Pancreas (tissue), 10 donors: ENCODE measurements at regions not wholly inside any gene's neighbourhood (a gene's known extent, or its start where the extent isn't known, plus 50 kb on each side); places are given as distances from the start of the nearest gene placed in this dataset.

Experiments
- ATAC-seq, 4 donors: fragments of 200-7000 bp; cut with Tn5 transposase; one replicate each; pipeline versions ENCODE4 v1.8.0 to v1.9.1; 2020; ENCODE audit warnings: mild to moderate bottlenecking in 4 of 4, moderate library complexity in 4 of 4
- DNase-seq, 6 donors: peaks; one replicate each; pipeline ENCODE4 v3.0.0-alpha.2; 2020
- FAIRE-seq: peaks from 2 replicates; lab custom pipeline; 2012; peaks lifted over from hg19 to GRCh38; lab: Jason Lieb, UNC
- H3K27ac ChIP-seq, 4 donors: fragments of 200-600 bp; sonication (generic); 1 replicate in 3 of 4; 2 replicates in 1 of 4; pipeline versions ENCODE4 v1.5.0 to v1.8.0; 2020
- H3K27me3 ChIP-seq, 4 donors: fragments of 200-600 bp; one replicate each; pipeline ENCODE4 v1.8.0; 2021
- H3K36me3 ChIP-seq, 3 donors: fragments of 200-600 bp; sonication (generic) in 1 of 3; one replicate each; pipeline versions ENCODE4 v1.5.0 to v1.8.0; 2020 to 2021
- H3K4me1 ChIP-seq, 3 donors: fragments of 200-600 bp; one replicate each; pipeline ENCODE4 v1.8.0; 2021
- H3K4me3 ChIP-seq, 4 donors: fragments of 200-600 bp; sonication (generic) in 2 of 4; one replicate each; pipeline versions ENCODE4 v1.5.0 to v1.8.0; 2020 to 2021
- H3K9me3 ChIP-seq, 4 donors: fragments of 200-600 bp; one replicate each; pipeline ENCODE4 v1.8.0; 2021
- WGBS, 2 donors: extraction: QIAGEN DNeasy Blood & Tissue Kit; methylation state at CpG; one replicate each; pipeline ENCODE4 v1.1.7; 2013; 5-methylcytosine and 5-hydroxymethylcytosine counted together
- intact Hi-C, 3 donors: fragments of 100-400 bp; cut with DNase I; formaldehyde crosslinking; loops; one replicate each; pipeline versions ENCODE4 v1.11.1 to v1.14.2; 2022
- TF ChIP-seq, protein P1 (sequence below), 4 donors: fragments of 200-600 bp; sonication (generic) in 3 of 4; IDR thresholded peaks; one replicate each; pipeline versions ENCODE4 v1.5.0 to v1.8.0; 2021; ENCODE audit warnings: antibody characterized with exemption in 4 of 4
- donor health status: healthy with polysubstance abuse.
- donor health status: DM: no; HTN: no; CAD: no; lungs with moderate emphysema.
- donor health status: DM: no; HTN: no; CAD: no.
- donor health status: control.
- donor health status: control.
- donor health status: Bipolar disorder and iron deficiency.
- donor health status: DM: yes; HTN: yes; CAD: no.
- donor health status: DM: no; HTN: no; CAD: no.
- donor health status: DM: no; HTN: no; CAD: no.
- donor health status: DM: yes; HTN: yes; CAD: no.

DNA sequence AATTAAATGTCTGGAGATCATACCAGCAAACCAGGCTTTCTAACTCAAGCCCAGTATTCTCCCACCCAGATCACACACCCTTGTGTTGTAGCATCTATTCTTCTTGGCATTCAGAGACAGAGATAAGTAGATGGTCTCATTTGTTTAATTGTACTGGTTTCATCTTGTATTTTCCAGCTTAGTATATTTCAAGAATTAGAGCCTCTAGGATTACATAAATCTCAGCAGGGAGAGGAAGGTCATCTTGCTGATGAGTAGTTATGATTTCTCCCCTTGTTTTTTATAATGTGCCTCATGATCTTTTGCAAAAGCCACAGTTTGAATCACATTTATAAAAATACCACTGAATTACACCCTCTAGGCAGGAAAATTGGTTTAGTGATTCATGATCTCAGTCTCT, 106.6 kb upstream of the NRSN1 start:
- no peak for FAIRE-seq
- Histone ChIP-seq H3K9me3 (no peaks in the 10 kb centered on the region), H3K4me3 (no peak overlapping the region), H3K36me3 (no peaks in the 10 kb centered on the region), H3K27ac (no peak overlapping the region), H3K27me3 (no peaks in the 10 kb centered on the region), H3K4me1 (no peaks in the 10 kb centered on the region)
- DNase-seq: no peak
- intact Hi-C loops: no loop called here
- no peak for ATAC-seq
- TF ChIP-seq, protein P1, sequence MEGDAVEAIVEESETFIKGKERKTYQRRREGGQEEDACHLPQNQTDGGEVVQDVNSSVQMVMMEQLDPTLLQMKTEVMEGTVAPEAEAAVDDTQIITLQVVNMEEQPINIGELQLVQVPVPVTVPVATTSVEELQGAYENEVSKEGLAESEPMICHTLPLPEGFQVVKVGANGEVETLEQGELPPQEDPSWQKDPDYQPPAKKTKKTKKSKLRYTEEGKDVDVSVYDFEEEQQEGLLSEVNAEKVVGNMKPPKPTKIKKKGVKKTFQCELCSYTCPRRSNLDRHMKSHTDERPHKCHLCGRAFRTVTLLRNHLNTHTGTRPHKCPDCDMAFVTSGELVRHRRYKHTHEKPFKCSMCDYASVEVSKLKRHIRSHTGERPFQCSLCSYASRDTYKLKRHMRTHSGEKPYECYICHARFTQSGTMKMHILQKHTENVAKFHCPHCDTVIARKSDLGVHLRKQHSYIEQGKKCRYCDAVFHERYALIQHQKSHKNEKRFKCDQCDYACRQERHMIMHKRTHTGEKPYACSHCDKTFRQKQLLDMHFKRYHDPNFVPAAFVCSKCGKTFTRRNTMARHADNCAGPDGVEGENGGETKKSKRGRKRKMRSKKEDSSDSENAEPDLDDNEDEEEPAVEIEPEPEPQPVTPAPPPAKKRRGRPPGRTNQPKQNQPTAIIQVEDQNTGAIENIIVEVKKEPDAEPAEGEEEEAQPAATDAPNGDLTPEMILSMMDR (IDR thresholded peaks at IDR 0.05): no peak

DNA sequence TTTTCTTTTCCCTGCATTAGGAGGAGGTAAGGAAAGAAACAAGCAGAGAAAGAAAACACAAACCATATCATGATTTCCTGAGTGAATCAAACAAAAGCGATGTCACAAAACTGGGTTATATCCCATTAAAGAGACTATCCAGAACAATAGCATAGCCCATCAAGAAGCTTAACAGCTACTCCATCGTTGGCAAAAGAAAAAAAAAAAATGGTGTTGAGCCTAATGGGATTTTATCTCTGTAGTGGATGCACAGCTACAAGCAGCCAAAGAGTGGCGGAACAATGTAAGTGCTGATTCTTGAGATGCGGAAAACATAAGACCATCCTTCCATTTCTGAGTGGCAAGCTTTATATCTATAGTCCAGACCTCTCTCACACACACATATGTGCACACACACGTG, 106.2 kb upstream of the NRSN1 start:
- WGBS, 2 donors: 57 to 64% methylated on average over 5 of the region's 5 CpGs
- intact Hi-C loops: no loop called here
- FAIRE-seq (no peak), DNase-seq (no peak), ATAC-seq (no peak)
- H3K27ac ChIP-seq: no peak overlapping the region
- no peak overlapping the region for H3K4me3 ChIP-seq
- no peaks in the 10 kb centered on the region for H3K4me1 ChIP-seq
- TF ChIP-seq, protein P1 (IDR thresholded peaks at IDR 0.05): no peak
- H3K9me3 ChIP-seq: no peaks in the 10 kb centered on the region
- H3K27me3 ChIP-seq: no peaks in the 10 kb centered on the region
- no peaks in the 10 kb centered on the region for H3K36me3 ChIP-seq

DNA sequence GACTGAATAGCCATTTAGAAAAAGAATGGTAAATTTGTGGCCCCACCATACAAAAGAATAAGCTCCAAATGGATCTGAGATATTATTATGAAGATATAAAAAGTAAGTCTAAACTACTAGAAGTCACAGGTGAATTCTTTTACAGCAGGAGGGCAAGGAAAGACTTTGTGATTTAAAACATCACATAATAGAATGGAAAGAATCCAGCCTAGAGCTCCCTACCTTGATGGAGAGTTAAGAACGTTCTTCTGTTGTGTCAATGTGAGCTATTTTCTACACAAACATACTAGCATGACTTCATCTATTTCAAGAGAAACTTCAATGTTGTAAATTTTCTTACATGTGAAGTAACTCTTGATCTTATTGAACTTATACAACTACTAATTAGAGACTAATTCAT, 100.0 kb upstream of the NRSN1 start:
- no peak for ATAC-seq

DNA sequence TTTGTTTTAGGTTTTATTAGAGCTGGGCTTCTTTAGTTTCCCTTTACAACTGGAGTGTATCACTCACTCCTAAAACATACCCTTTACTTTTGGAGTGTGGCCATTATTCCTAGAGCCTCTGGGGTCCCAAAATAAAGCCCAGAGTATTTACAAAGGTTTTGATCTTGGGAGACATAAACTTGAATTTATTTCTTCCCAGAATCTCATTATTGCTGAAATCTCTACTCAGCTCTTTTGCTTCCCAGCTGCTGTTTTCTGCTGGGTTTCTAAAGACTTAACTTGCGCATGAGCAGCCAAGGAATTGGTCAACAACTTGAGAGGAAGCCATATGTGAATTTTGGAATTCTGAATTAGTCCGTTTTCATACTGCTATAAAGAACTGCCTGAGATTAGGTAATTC, 94.5 kb upstream of the NRSN1 start:
- Histone ChIP-seq H3K9me3 (no peaks in the 10 kb centered on the region), H3K27ac (no peak overlapping the region), H3K4me1 (no peaks in the 10 kb centered on the region), H3K27me3 (no peaks in the 10 kb centered on the region), H3K36me3 (no peaks in the 10 kb centered on the region), H3K4me3 (no peak overlapping the region)
- TF ChIP-seq, protein P1 (IDR thresholded peaks at IDR 0.05): no peak
- no peak for DNase-seq
- ATAC-seq: no peak
- 59 to 66% methylated on average over 2 of the region's 2 CpGs for WGBS, 2 donors
- FAIRE-seq: no peak
- intact Hi-C loops: no loop called here

More for the DNA sequence above, 100.0 kb upstream of the NRSN1 start:
- Histone ChIP-seq H3K36me3 (no peaks in the 10 kb centered on the region), H3K4me1 (no peaks in the 10 kb centered on the region), H3K27me3 (no peaks in the 10 kb centered on the region), H3K27ac (no peak overlapping the region), H3K9me3 (no peaks in the 10 kb centered on the region), H3K4me3 (no peak overlapping the region)
- 43 to 44% methylated on average over 1 of the region's 1 CpG for WGBS, 2 donors
- intact Hi-C loops: no loop called here
- TF ChIP-seq, protein P1 (IDR thresholded peaks at IDR 0.05): no peak
- no peak for DNase-seq
- no peak for FAIRE-seq

DNA sequence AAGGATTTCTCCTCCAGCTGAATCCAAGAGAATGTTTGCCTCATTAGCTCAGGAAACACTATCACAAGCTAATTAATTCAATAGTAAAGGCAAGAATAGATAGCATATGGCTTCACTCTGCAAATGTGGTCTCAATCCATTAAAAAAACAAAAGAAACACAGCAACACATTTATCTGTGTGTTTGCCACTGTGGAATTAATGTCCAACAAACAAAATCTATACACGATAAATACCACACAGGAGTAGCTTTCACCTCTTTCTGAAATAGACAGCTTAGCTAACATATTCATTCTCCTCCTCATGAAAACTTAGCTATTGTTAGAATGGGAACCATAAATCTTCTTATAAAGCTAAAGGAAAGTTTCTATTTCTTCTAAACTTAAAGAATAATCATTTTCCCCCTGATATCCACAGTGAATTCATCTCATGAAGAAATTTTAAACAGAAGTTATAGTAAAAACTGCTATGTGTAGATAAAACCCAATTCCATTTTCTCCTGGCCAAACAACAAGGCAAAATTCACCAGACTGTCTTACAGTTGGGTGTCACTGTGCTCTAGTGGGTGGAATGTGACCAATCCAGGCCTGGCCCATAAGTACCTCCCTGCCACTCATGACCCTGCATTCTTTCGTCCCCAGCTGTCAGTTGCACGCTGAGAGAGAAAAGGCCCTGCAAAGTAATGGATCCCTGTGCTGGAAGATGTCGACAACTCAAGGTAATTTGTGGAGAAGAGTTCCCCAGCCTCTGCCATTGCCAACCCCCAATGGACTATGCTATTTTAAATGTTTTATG, 92.9 kb upstream of the NRSN1 start:
- H3K4me1 ChIP-seq: no peaks in the 10 kb centered on the region
- FAIRE-seq (no peak), DNase-seq (no peak), ATAC-seq (no peak)
- intact Hi-C loops: no loop called here
- H3K27me3 ChIP-seq: no peaks in the 10 kb centered on the region
- TF ChIP-seq, protein P1 (IDR thresholded peaks at IDR 0.05): no peak
- H3K9me3 ChIP-seq: no peaks in the 10 kb centered on the region
- H3K4me3 ChIP-seq: no peak overlapping the region
- H3K36me3 ChIP-seq: no peaks in the 10 kb centered on the region
- H3K27ac ChIP-seq: no peak overlapping the region
- WGBS, 2 donors: 39 to 46% methylated on average over 4 of the region's 4 CpGs
